ENCODE measurements at regions not wholly inside any gene's neighbourhood (a gene's known extent, or its start where the extent isn't known, plus 50 kb on each side); places are given as distances from the start of the nearest gene placed in this dataset.
"Not testable (repeated sequence)": the region's sequence is repeated elsewhere in the genome, so short reads cannot be mapped to it uniquely, and the experiment has no call there.

GRCh38 chr1:221246628-221247415 is 367.6 kb downstream of the HLX start:
- Histone ChIP-seq H3K4me1 (ENCODE audit: insufficient read depth) (no peaks in the 10 kb centered on the region), H3K36me3 (no peaks in the 10 kb centered on the region), H3K27me3 (no peaks in the 10 kb centered on the region), H3K27ac (no peak overlapping the region), H3K9me3 (no peaks in the 10 kb centered on the region), H3K4me3 (no peak overlapping the region)
- DNase-seq: no peak
- TF ChIP-seq CTCF (IDR thresholded peaks at IDR 0.05): no peak
- 85 to 95% (median 87%) methylated on average over 4 of the region's 4 CpGs for WGBS, 3 donors
- intact Hi-C loops (cut with DNase I): no loop called here

GRCh38 chr1:221251580-221251979 is 372.3 kb downstream of the HLX start:
- Histone ChIP-seq H3K4me3 (no peak overlapping the region), H3K27me3 (no peaks in the 10 kb centered on the region), H3K9me3 (no peaks in the 10 kb centered on the region), H3K36me3 (no peaks in the 10 kb centered on the region), H3K27ac (no peak overlapping the region), H3K4me1 (ENCODE audit: insufficient read depth) (no peaks in the 10 kb centered on the region)
- TF ChIP-seq CTCF (IDR thresholded peaks at IDR 0.05) (no peak), EP300 (IDR thresholded peaks at IDR 0.05) (no peak), POLR2A (IDR thresholded peaks at IDR 0.05) (no peak)
- DNase-seq: no peak
- intact Hi-C loops (cut with DNase I): no loop called here
- 60 to 88% (median 84%) methylated on average over 2 of the region's 2 CpGs for WGBS, 3 donors

GRCh38 chr1:221254813-221255212 is 375.6 kb downstream of the HLX start:
- Histone ChIP-seq H3K27me3 (no peaks in the 10 kb centered on the region), H3K36me3 (no peaks in the 10 kb centered on the region), H3K27ac (no peak overlapping the region), H3K4me3 (no peak overlapping the region), H3K9me3 (no peaks in the 10 kb centered on the region), H3K4me1 (ENCODE audit: insufficient read depth) (no peaks in the 10 kb centered on the region)
- TF ChIP-seq EP300 (IDR thresholded peaks at IDR 0.05) (no peak), POLR2A (IDR thresholded peaks at IDR 0.05) (no peak), CTCF (IDR thresholded peaks at IDR 0.05) (no peak)
- intact Hi-C loops (cut with DNase I): no loop called here
- DNase-seq: no peak

GRCh38 chr1:221256773-221257172 is 377.5 kb downstream of the HLX start:
- no peak for DNase-seq
- no peak overlapping the region for H3K4me3 ChIP-seq
- 67 to 80% (median 68%) methylated on average over 3 of the region's 3 CpGs for WGBS, 3 donors
- H3K27me3 ChIP-seq: no peaks in the 10 kb centered on the region
- H3K27ac ChIP-seq: no peak overlapping the region
- intact Hi-C loops (cut with DNase I): no loop called here
- TF ChIP-seq CTCF (IDR thresholded peaks at IDR 0.05) (no peak), EP300 (IDR thresholded peaks at IDR 0.05) (no peak), POLR2A (IDR thresholded peaks at IDR 0.05) (no peak)
- no peaks in the 10 kb centered on the region for H3K9me3 ChIP-seq
- no peaks in the 10 kb centered on the region for H3K36me3 ChIP-seq
- H3K4me1 ChIP-seq (ENCODE audit: insufficient read depth): no peaks in the 10 kb centered on the region

- H3K9me3 ChIP-seq; DNase-seq; H3K4me1 ChIP-seq (ENCODE audit: insufficient read depth); H3K27me3 ChIP-seq; H3K4me3 ChIP-seq; intact Hi-C loops (cut with DNase I); H3K36me3 ChIP-seq; H3K27ac ChIP-seq: not testable (repeated sequence)
- WGBS, 3 donors: 82 to 94% (median 89%) methylated on average over 1 of the region's 1 CpG
These were observed 378.3 kb downstream of the HLX start for GRCh38 chr1:221257548-221257947.

GRCh38 chr1:221262677-221263076 is 383.4 kb downstream of the HLX start:
- not testable (repeated sequence) for H3K27ac ChIP-seq; H3K36me3 ChIP-seq; DNase-seq; H3K9me3 ChIP-seq; H3K4me3 ChIP-seq; H3K4me1 ChIP-seq (ENCODE audit: insufficient read depth); H3K27me3 ChIP-seq
- intact Hi-C loops (cut with DNase I): loop anchor here in 1 of 4 donors (10.0 kb wide), 1 partner anchor 172 kb away; no protein-coding TSS in a partner anchor
- WGBS, 3 donors: 85 to 92% (median 87%) methylated on average over 7 of the region's 7 CpGs
